ENCODE measurements at regions not wholly inside any gene's neighbourhood (a gene's known extent, or its start where the extent isn't known, plus 50 kb on each side); places are given as distances from the start of the nearest gene placed in this dataset.
A peak's percentile ranks its signal among the peaks of the same experiment; 100 is the strongest.

DNA sequence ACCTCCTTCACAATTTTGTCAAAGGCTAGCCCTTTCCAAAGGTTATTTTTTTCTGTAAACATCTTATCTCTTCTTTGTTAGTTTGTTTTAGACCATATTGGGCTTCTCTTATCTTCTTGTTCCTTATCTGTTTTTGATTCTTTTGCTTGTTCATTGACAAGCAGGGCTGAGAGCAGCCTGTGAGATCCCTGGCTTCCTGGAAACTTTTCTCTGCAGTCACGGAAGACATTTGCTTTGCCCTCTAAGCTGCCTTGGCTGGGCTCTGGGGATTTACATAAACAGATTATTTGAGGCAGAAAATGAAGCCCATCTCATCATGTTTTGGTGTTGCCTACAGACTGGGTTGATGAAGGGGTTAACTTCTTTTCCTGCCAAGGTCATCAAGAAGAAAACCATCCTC, 157.4 kb upstream of the AMOT start:
- no peak for DNase-seq (ENCODE audit: low read depth)
- TF ChIP-seq, protein P1, sequence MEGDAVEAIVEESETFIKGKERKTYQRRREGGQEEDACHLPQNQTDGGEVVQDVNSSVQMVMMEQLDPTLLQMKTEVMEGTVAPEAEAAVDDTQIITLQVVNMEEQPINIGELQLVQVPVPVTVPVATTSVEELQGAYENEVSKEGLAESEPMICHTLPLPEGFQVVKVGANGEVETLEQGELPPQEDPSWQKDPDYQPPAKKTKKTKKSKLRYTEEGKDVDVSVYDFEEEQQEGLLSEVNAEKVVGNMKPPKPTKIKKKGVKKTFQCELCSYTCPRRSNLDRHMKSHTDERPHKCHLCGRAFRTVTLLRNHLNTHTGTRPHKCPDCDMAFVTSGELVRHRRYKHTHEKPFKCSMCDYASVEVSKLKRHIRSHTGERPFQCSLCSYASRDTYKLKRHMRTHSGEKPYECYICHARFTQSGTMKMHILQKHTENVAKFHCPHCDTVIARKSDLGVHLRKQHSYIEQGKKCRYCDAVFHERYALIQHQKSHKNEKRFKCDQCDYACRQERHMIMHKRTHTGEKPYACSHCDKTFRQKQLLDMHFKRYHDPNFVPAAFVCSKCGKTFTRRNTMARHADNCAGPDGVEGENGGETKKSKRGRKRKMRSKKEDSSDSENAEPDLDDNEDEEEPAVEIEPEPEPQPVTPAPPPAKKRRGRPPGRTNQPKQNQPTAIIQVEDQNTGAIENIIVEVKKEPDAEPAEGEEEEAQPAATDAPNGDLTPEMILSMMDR (conservative IDR thresholded peaks at IDR 0.05; ENCODE audit: low read depth, low read length) = no peak

DNA sequence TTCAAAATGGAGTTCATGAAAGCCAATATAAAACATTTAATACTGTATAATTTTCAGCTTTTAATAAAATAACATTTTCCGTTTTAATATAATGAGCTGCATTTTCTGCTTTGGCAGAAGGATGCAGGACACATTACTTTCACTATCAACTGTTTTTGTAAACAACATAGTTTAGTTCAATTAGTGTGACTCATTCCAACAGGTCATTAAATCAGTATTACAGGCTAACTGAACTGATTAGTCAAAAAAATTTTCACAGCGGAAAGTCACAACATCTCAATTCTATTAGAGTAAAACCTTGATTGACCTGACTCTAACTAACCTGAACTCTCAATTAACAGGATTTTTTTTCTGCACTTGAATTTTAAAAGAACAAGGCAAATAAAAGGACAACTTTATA, 151.2 kb upstream of the AMOT start:
- H3K4me3 ChIP-seq (ENCODE audit: low read depth, low read length) = no peak overlapping the region
- DNase-seq (ENCODE audit: low read depth) = no peak
- TF ChIP-seq, protein P1 (conservative IDR thresholded peaks at IDR 0.05; ENCODE audit: low read depth, low read length) = no peak

More for the DNA sequence above, 157.4 kb upstream of the AMOT start:
- no peak overlapping the region for H3K4me3 ChIP-seq (ENCODE audit: low read depth, low read length)

DNA sequence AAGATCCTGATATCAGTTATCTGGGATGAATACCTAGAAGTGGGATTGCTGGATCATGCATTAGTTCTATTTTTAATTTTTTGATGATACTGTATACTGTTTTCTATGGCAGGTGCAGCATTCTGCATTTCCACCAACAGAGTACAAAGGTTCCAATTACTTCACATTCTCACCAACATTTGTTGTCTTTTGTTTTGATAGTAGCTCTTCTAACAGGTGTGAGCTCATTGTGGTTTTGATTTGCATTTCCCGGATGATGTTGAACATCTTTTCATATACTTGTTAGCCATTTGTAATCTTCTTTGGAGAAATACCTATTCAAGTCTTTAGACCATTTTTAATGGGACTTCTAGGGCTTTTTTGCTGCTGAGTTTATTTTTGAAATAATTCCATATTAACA, 139.2 kb upstream of the AMOT start:
- TF ChIP-seq, protein P1 (conservative IDR thresholded peaks at IDR 0.05; ENCODE audit: low read depth, low read length) = no peak
- H3K4me3 ChIP-seq (ENCODE audit: low read depth, low read length) = no peak overlapping the region
- no peak for DNase-seq (ENCODE audit: low read depth)

DNA sequence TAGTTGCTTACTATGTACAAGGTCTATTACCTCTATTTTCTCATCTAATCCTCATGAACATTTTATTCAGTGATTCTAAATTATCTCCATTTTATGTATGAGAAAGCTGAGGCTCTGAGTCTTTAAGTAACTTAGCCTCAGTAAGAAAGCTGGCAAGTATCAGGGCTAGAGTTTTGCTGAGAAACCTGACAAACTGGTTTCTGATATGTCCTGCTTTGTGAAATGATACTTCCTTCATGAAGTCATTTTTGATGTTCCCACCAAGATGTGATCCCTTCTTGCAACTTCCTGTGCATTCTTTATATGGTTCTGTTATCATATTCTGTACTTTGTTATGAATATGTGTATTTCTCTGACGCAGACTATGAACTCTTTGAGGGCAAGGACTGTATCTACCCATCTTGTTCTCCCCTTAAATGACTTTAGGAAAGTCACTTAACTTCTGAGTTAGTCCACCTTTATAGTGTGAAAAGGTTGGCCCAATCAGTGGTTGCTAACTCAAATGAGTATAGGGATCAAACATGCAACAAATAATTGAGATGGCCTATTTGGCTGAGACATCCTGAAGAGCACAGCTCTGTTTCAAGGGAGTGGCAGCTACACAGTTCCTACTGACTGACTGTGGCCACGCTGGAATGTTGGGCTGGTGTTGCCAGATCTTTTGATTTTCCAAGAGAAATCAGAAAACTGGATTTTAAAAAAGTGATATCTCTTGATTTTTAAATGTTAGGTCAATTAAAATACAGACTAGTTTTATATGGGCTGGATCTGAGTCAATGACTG, 127.9 kb upstream of the AMOT start:
- no peak for DNase-seq (ENCODE audit: low read depth)
- TF ChIP-seq, protein P1 (conservative IDR thresholded peaks at IDR 0.05; ENCODE audit: low read depth, low read length) = no peak

DNA sequence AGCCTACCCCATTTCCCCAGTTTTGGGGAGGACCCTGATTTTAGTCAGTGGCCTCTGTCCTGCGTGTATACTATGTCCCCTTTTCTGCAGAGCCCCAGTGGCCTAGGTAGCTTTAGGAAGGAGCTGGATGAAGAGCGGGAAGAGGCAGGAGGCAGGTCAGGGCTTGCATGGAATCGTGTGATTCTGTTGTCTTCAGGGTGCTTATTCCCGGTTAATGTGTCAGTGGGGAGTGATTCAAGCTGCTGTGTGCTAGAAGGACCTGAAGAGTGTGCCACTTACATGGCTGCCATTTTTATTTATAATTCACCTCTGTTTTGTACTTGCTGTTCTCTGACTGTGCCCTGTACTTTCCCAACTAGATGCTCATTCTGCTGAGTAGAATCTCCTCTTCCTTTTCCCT, 127.3 kb upstream of the AMOT start:
- H3K4me3 ChIP-seq (ENCODE audit: low read depth, low read length) = no peak overlapping the region
- TF ChIP-seq, protein P1 (conservative IDR thresholded peaks at IDR 0.05; ENCODE audit: low read depth, low read length) = no peak
- no peak for DNase-seq (ENCODE audit: low read depth)

More for the DNA sequence above, 127.9 kb upstream of the AMOT start:
- no peak overlapping the region for H3K4me3 ChIP-seq (ENCODE audit: low read depth, low read length)

DNA sequence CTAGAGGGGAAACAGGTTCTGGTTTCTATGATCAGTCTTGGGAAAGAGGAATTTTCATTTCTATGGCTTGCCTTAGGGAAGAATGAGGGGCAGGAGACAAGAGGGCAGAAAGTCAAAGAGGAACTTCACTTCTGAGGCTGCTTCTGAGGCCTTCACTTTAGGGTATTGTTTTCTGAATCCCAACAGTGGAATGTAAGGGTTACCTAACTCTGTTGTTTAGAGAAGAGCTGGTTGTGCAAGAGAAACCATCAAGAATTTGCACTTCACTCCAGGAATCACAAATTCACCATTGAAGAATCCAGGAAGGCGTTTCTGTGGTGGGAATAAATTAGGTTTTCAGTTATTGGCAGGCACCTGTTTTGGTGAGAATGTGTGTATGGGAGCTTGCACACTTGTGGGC, 126.7 kb upstream of the AMOT start:
- TF ChIP-seq, protein P1 (conservative IDR thresholded peaks at IDR 0.05; ENCODE audit: low read depth, low read length) = no peak
- no peak overlapping the region for H3K4me3 ChIP-seq (ENCODE audit: low read depth, low read length)
- peak; percentile 46 for DNase-seq (ENCODE audit: low read depth)

DNA sequence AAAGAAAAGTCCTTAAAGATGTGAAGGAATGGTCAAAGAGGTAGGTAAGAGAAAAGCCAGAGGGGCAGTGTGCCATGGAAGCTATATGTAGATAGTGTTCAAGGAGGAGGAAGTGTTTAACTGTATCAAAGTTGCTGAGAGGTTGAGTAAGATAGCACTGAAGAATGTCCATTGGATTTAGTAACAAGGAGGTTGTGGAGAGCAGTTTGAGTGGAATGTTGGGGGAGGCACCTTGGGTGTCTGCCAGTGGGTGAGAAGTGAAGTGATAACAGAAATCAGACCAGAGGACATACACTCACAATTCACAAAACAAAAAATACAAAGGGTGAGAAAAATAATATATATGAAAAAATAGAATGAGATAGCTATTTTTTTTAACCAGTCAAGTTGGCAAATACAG, 121.3 kb upstream of the AMOT start:
- no peak overlapping the region for H3K4me3 ChIP-seq (ENCODE audit: low read depth, low read length)
- TF ChIP-seq, protein P1 (conservative IDR thresholded peaks at IDR 0.05; ENCODE audit: low read depth, low read length) = no peak
- no peak for DNase-seq (ENCODE audit: low read depth)
